Aorta (tissue), 5 donors: ENCODE measurements at regions not wholly inside any gene's neighbourhood (a gene's known extent, or its start where the extent isn't known, plus 50 kb on each side); places are given as distances from the start of the nearest gene placed in this dataset.

Experiments
- ATAC-seq: fragments of 200-7000 bp; cut with Tn5 transposase; one replicate; pipeline ENCODE4 v1.9.1; 2022; ENCODE audit warnings: moderate library complexity; ENCODE audit not compliant: low FRiP score
- DNase-seq, 2 donors: peaks; one replicate each; pipeline ENCODE4 v3.0.0-alpha.2; 2020
- H3K27ac ChIP-seq, 2 donors: one replicate each; pipeline ENCODE4 v1.5.1; 2013; ENCODE audit warnings: low read length in 2 of 2, mild to moderate bottlenecking in 2 of 2, moderate library complexity in 2 of 2, control low read depth in 1 of 2, inconsistent platforms in 1 of 2, low read depth in 1 of 2
- H3K27me3 ChIP-seq, 2 donors: one replicate each; pipeline ENCODE4 v1.6.1; 2013; ENCODE audit warnings: control low read depth in 1 of 2, low read length in 1 of 2, mild to moderate bottlenecking in 1 of 2, moderate library complexity in 1 of 2; ENCODE audit not compliant: insufficient read depth in 2 of 2, control insufficient read depth in 1 of 2
- H3K36me3 ChIP-seq, 2 donors: one replicate each; pipeline ENCODE4 v1.6.1; 2013; ENCODE audit warnings: control low read depth in 1 of 2, low read length in 1 of 2, mild to moderate bottlenecking in 1 of 2; ENCODE audit not compliant: insufficient read depth in 2 of 2, control insufficient read depth in 1 of 2
- H3K4me1 ChIP-seq, 2 donors: one replicate each; pipeline ENCODE4 v1.6.1; 2013; ENCODE audit warnings: low read length in 2 of 2, control low read depth in 1 of 2, mild to moderate bottlenecking in 1 of 2, moderate library complexity in 1 of 2; ENCODE audit not compliant: insufficient read depth in 2 of 2, control insufficient read depth in 1 of 2
- H3K4me3 ChIP-seq, 2 donors: one replicate each; pipeline ENCODE4 v1.5.1; 2013; ENCODE audit warnings: low read length in 2 of 2, control low read depth in 1 of 2, mild to moderate bottlenecking in 1 of 2
- H3K9me3 ChIP-seq: one replicate; pipeline ENCODE4 v1.6.1; 2013; ENCODE audit warnings: mild to moderate bottlenecking, low read length; ENCODE audit not compliant: control insufficient read depth
- WGBS, 2 donors: extraction: QIAGEN DNeasy Blood & Tissue Kit; methylation state at CpG; one replicate each; pipeline ENCODE4 v1.1.7; 2013; 5-methylcytosine and 5-hydroxymethylcytosine counted together
- intact Hi-C, 2 donors: fragments of 100-400 bp; cut with DNase I; formaldehyde crosslinking; loops; one replicate each; pipeline versions ENCODE4 v1.14.2 to v1.15.0; 2022
- donor health status: healthy with polysubstance abuse.
- donor health status: Bipolar disorder and iron deficiency.
- donor health status: DM: no; HTN: no; CAD: no.
- donor health status: DM: no; HTN: no; CAD: no.
- donor health status: DM: yes; HTN: yes; CAD: no.

- no peak for DNase-seq
These were observed 206.9 kb upstream of the MVB12B start for GRCh38 chr9:126119731-126120130.

GRCh38 chr9:126122901-126123616, 203.6 kb upstream of the MVB12B start:
- intact Hi-C loops = no loop called here
- DNase-seq (no peak), ATAC-seq (no peak)
- 59 to 72% methylated on average over 4 of the region's 4 CpGs for WGBS, 2 donors
- H3K36me3 ChIP-seq = no peaks in the 10 kb centered on the region
- no peak overlapping the region for H3K4me3 ChIP-seq
- no peaks in the 10 kb centered on the region for H3K4me1 ChIP-seq
- H3K27me3 ChIP-seq = peaks cover 0 to 1% of the 10 kb centered on the region in 2 donors
- no peaks in the 10 kb centered on the region for H3K9me3 ChIP-seq
- H3K27ac ChIP-seq = no peak overlapping the region

More at GRCh38 chr9:126119731-126120130, 206.9 kb upstream of the MVB12B start:
- Histone ChIP-seq H3K27me3 (peaks cover 0 to 1% of the 10 kb centered on the region in 2 donors), H3K4me3 (no peak overlapping the region), H3K9me3 (no peaks in the 10 kb centered on the region), H3K36me3 (no peaks in the 10 kb centered on the region), H3K4me1 (no peaks in the 10 kb centered on the region), H3K27ac (no peak overlapping the region)
- 75 to 77% methylated on average over 6 of the region's 6 CpGs for WGBS, 2 donors
- intact Hi-C loops = no loop called here
- no peak for ATAC-seq

- H3K27ac ChIP-seq = no peak overlapping the region
- H3K27me3 ChIP-seq = peaks cover 0 to 1% of the 10 kb centered on the region in 2 donors
- no peak for DNase-seq
- H3K4me1 ChIP-seq = no peaks in the 10 kb centered on the region
- intact Hi-C loops = no loop called here
- H3K4me3 ChIP-seq = no peak overlapping the region
- no peak for ATAC-seq
- H3K36me3 ChIP-seq = no peaks in the 10 kb centered on the region
- WGBS, 2 donors = 49 to 50% methylated on average over 7 of the region's 7 CpGs
- no peaks in the 10 kb centered on the region for H3K9me3 ChIP-seq
These were observed 202.7 kb upstream of the MVB12B start for GRCh38 chr9:126123927-126124326.

- WGBS, 2 donors = 22 to 23% methylated on average over 8 of the region's 8 CpGs
- no peak for ATAC-seq
- no peaks in the 10 kb centered on the region for H3K4me1 ChIP-seq
- H3K27ac ChIP-seq = no peak overlapping the region
- H3K36me3 ChIP-seq = no peaks in the 10 kb centered on the region
- no peak overlapping the region for H3K4me3 ChIP-seq
- peaks cover 0 to 1% of the 10 kb centered on the region in 2 donors for H3K27me3 ChIP-seq
- intact Hi-C loops = no loop called here
- DNase-seq = no peak
- no peaks in the 10 kb centered on the region for H3K9me3 ChIP-seq
These were observed 201.5 kb upstream of the MVB12B start for GRCh38 chr9:126125177-126125576.

GRCh38 chr9:126125577-126125976, 201.1 kb upstream of the MVB12B start:
- no peak for ATAC-seq
- WGBS, 2 donors = 27 to 32% methylated on average over 6 of the region's 6 CpGs
- Histone ChIP-seq H3K27me3 (peaks cover 0 to 1% of the 10 kb centered on the region in 2 donors), H3K27ac (no peak overlapping the region), H3K4me1 (no peaks in the 10 kb centered on the region), H3K4me3 (no peak overlapping the region), H3K9me3 (no peaks in the 10 kb centered on the region), H3K36me3 (no peaks in the 10 kb centered on the region)
- intact Hi-C loops = no loop called here
- DNase-seq = no peak

- H3K27ac ChIP-seq = no peak overlapping the region
These were observed 200.6 kb upstream of the MVB12B start for GRCh38 chr9:126125992-126126409.

GRCh38 chr9:126126807-126127206, 199.8 kb upstream of the MVB12B start:
- Histone ChIP-seq H3K9me3 (no peaks in the 10 kb centered on the region), H3K27ac (no peak overlapping the region)

More at GRCh38 chr9:126125992-126126409, 200.6 kb upstream of the MVB12B start:
- no peak overlapping the region for H3K4me3 ChIP-seq
- 39 to 40% methylated on average over 4 of the region's 4 CpGs for WGBS, 2 donors
- no peak for DNase-seq
- intact Hi-C loops = no loop called here
- H3K27me3 ChIP-seq = peaks cover 0 to 1% of the 10 kb centered on the region in 2 donors
- no peaks in the 10 kb centered on the region for H3K36me3 ChIP-seq
- no peak for ATAC-seq
- H3K4me1 ChIP-seq = no peaks in the 10 kb centered on the region
- no peaks in the 10 kb centered on the region for H3K9me3 ChIP-seq

GRCh38 chr9:126127591-126127990, 199.0 kb upstream of the MVB12B start:
- Histone ChIP-seq H3K27me3 (peaks cover 0 to 1% of the 10 kb centered on the region in 2 donors), H3K4me3 (no peak overlapping the region), H3K9me3 (no peaks in the 10 kb centered on the region), H3K27ac (no peak overlapping the region), H3K4me1 (no peaks in the 10 kb centered on the region), H3K36me3 (no peaks in the 10 kb centered on the region)
- WGBS, 2 donors = 70 to 71% methylated on average over 5 of the region's 5 CpGs
- no peak for ATAC-seq
- DNase-seq = no peak
- intact Hi-C loops = no loop called here

More at GRCh38 chr9:126126807-126127206, 199.8 kb upstream of the MVB12B start:
- intact Hi-C loops = no loop called here
- Histone ChIP-seq H3K27me3 (peaks cover 0 to 1% of the 10 kb centered on the region in 2 donors), H3K36me3 (no peaks in the 10 kb centered on the region), H3K4me1 (no peaks in the 10 kb centered on the region), H3K4me3 (no peak overlapping the region)
- ATAC-seq = no peak
- WGBS, 2 donors = 73 to 74% methylated on average over 5 of the region's 5 CpGs
- DNase-seq = no peak

- no peak for DNase-seq
- intact Hi-C loops = no loop called here
- Histone ChIP-seq H3K27me3 (no peaks in the 10 kb centered on the region), H3K27ac (no peak overlapping the region), H3K4me1 (no peaks in the 10 kb centered on the region), H3K36me3 (no peaks in the 10 kb centered on the region), H3K4me3 (no peak overlapping the region), H3K9me3 (peaks cover 2% of the 10 kb centered on the region)
- ATAC-seq = no peak
- WGBS, 2 donors = 86 to 88% methylated on average over 14 of the region's 14 CpGs
These were observed 198.0 kb upstream of the MVB12B start for GRCh38 chr9:126128494-126129142.
